Retinal pigment epithelial cell (primary cell): ENCODE measurements at regions not wholly inside any gene's neighbourhood (a gene's known extent, or its start where the extent isn't known, plus 50 kb on each side); places are given as distances from the start of the nearest gene placed in this dataset.

ENCODE experiments used
- DNase-seq: peaks from one replicate; pipeline ENCODE4 v3.0.0-alpha.2; 2010; ENCODE audit warnings: low read depth
- H3K4me3 ChIP-seq: 2 replicates; pipeline ENCODE4 v1.5.1; 2011; ENCODE audit warnings: mild to moderate bottlenecking, low read length, control low read depth, moderate library complexity
- TF ChIP-seq, protein P1 (sequence below): conservative IDR thresholded peaks from 2 replicates; pipeline ENCODE4 v1.5.1; 2011; ENCODE audit warnings: low read depth, low read length, control low read depth, inconsistent platforms

DNA sequence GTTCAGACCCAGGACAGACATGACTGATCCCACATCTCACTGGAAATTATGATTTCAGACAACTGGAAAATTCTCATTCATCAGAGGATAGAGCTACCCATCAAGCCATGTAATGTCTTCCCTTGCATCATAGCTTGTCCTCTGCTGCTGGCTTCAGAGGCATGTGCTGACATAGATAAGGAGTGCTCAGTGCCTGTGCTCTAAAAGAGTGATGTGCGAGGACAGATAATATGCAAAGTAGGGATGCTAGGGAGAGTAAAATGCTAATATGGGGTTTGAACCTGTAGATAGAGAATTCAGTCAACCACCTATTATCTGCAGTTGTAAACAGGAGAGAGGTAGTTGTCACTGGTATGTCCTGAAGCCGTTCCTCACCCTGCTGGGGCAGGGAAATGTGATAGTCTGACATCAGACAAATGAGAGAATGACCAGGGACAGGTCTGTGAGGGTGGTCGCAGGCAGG is 349.7 kb upstream of the CCL2 start:
- H3K4me3 ChIP-seq, result no peak overlapping the region
- TF ChIP-seq, protein P1, sequence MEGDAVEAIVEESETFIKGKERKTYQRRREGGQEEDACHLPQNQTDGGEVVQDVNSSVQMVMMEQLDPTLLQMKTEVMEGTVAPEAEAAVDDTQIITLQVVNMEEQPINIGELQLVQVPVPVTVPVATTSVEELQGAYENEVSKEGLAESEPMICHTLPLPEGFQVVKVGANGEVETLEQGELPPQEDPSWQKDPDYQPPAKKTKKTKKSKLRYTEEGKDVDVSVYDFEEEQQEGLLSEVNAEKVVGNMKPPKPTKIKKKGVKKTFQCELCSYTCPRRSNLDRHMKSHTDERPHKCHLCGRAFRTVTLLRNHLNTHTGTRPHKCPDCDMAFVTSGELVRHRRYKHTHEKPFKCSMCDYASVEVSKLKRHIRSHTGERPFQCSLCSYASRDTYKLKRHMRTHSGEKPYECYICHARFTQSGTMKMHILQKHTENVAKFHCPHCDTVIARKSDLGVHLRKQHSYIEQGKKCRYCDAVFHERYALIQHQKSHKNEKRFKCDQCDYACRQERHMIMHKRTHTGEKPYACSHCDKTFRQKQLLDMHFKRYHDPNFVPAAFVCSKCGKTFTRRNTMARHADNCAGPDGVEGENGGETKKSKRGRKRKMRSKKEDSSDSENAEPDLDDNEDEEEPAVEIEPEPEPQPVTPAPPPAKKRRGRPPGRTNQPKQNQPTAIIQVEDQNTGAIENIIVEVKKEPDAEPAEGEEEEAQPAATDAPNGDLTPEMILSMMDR, result no peak
- DNase-seq, result no peak

DNA sequence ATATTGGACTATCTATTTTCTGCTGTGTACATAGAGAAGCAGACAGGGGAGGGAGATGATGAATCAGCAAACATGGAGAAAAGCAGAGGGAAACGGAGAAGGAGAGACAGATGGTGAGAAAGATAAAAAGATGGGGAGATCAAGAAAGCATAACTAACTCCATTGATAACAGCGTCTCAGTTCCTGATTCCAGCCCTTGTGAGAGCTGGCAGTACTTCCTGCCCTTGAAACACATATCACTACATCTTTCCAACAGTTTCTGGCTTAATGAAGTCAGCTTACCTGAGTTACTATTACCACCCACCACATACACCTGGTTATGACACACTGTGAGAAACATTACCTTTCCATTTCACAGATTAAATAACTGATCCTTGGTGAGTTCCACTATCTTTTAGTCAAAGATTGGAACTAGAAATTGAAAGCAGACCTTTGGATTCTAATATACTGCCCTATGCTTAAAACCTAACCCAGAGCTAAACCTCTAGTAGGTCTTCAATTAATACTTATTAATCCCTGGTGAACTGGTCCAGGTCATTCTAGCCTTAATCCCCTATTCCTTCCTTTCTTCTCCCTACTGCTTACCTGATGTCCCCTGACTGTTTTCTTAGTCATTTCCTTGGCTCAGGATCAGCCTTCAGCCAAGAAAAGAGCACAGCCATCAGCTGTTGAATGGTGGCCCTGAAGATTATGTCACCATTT is 346.6 kb upstream of the CCL2 start:
- no peak for DNase-seq
- no peak overlapping the region for H3K4me3 ChIP-seq
- TF ChIP-seq, protein P1, result no peak

DNA sequence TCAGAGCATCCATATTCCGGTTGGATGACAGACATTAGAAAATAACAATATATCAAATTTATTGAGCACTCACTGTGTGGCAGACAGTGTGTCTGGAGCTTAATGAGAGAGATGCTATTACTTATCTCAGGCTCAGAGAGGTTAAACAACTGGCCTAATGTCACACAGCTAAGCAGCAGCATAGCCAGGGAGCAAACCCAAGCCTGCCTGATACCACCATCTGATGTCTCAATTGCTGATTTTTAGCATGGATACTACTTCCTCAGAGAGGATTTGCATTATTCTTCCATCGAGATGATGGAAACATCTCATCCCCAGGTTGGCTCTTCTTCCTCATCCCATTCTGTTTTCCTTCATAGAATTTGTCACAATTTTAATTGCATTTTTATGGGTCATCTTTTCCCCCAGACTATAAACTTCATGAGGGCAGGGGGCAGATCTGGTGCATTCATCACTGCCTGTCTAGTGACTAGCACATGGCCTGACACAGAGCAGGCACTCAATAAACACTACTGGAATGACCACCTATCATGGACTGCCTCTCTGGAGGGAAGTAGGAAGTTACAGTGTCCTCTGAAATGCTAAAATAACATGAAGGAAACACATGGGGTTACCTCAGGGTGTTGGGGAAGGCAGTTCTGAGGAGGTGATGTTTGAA is 344.8 kb upstream of the CCL2 start:
- DNase-seq, result no peak
- no peak overlapping the region for H3K4me3 ChIP-seq
- TF ChIP-seq, protein P1, result no peak

DNA sequence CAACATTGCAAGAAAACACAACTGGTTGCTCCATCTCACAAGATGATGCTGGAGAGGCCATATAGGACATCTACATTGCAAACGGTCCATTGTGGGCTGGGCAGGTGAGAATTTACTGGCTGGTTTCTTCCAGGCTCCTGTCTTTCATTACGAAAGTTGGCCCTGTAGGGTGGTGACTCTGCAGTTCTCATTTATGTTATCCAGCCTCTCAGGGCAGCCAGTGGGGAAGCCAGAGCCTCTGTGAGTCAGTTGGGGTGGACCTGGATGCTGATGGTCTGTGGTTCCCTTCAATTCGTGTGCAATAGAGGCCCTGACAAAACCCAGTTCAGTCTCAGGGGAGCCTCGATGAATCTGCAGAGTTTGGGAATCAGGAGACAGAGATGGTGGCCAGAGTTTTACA is 341.0 kb upstream of the CCL2 start:
- TF ChIP-seq, protein P1, result no peak
- no peak overlapping the region for H3K4me3 ChIP-seq
- no peak for DNase-seq

DNA sequence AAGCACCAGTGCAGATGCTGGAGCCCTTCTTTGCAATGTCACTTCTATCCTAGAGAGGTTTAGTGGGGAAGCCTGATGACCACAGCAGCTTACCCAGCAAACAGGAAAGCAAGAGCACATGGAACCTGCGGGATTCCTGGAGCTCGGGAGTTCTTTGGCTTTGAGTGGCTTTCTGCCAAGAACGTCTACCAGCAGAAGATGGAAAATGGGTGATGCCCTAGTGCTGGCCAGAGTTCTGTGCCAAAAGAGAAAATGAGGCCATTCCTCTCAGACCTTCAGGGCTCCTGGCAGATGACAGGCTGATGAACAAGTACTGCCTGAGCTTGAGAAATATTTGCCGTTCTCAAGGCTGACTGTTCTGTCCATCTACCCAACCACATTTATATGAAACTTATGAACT is 332.1 kb upstream of the CCL2 start:
- TF ChIP-seq, protein P1, result no peak
- no peak for DNase-seq
- H3K4me3 ChIP-seq, result no peak overlapping the region

DNA sequence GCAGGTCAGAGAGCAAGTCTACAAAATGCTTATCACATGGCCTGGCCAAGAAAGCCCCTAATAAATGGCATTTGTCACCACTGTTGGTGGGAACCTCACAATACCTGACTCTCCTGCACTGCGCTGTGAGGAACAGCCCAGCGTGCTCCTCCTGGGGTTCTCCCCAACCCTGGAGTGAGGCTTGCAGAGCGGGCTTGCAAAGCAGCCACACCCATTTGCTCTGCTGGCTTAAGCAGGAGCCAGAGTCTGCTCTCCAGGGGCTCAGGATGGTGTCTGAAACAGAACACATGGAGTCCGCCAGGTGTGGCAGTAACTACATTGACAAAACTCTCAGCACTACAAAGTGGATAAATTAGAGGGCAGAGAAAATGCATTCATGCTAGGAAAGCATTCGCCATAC is 331.0 kb upstream of the CCL2 start:
- TF ChIP-seq, protein P1, result no peak
- H3K4me3 ChIP-seq, result no peak overlapping the region
- no peak for DNase-seq

DNA sequence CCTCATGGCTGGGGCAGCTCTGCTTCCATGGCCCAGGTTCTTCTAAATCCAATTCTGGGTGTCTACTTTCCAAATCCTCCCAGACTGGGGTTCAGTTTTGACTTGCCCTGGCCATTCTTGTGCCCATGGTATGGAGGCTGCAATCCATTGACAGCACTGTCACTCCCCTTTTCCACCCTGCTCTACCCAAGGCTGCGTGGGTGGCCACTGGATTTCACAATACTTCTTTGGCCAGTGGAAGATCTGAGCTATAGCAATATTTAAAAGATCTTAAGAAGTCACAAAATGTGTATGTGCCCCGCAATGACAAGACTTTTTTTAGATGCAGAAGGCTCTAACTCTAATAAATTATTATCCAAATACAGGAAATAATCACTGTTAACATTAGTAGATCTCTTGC is 329.4 kb upstream of the CCL2 start:
- no peak for DNase-seq
- H3K4me3 ChIP-seq, result no peak overlapping the region
- TF ChIP-seq, protein P1, result no peak
